Heart left ventricle (tissue), 13 donors: ENCODE measurements at regions not wholly inside any gene's neighbourhood (a gene's known extent, or its start where the extent isn't known, plus 50 kb on each side); places are given as distances from the start of the nearest gene placed in this dataset.

Experiments used
- CTCF ChIP-seq, 12 donors: fragments of 200-600 bp; sonication (generic) in 4 of 12; IDR thresholded peaks; one replicate each; pipeline versions ENCODE4 v1.5.0 to v1.8.0; 2018 to 2022; ENCODE audit warnings: antibody characterized with exemption in 12 of 12, mild to moderate bottlenecking in 5 of 12
- POLR2A ChIP-seq, 2 donors: fragments of 450-650 bp; IDR thresholded peaks; one replicate each; pipeline ENCODE4 v1.6.1; 2017; ENCODE audit warnings: antibody characterized with exemption in 2 of 2, mild to moderate bottlenecking in 2 of 2, moderate library complexity in 2 of 2
- donor health status: ischemic (EF 13 %, LVEDD 7.1; RV severe dilation, severe dysfunction).
- donor health status: DM: no; HTN: yes; CAD: no.
- donor health status: DM: no; HTN: no; CAD: no.
- donor health status: ischemic (EF 25% LVEDD 6.9; RV normal size, moderate dysfunction).
- donor health status: ischemic (EF 25% LVEDD 5.7; RV mildly dilated, moderate dysfunction).
- donor health status: ischemic (EF 35%, LVEDD 5.7; RV mildly dilated, moderate dysfunction).
- donor health status: nonischemic (EF 11% LVEDD 7.7; RV severe dilation, severe dysfunction).
- donor health status: DM: yes; HTN: yes; CAD: no.
- donor health status: PGD.
- donor health status: ischemic (EF 29% LVEDD 5.4; RV normal size, mild dysfunction).
- donor health status: nonischemic (EF 23%, LVEDD 6.1; RV moderate dilation, normal function).

- TF ChIP-seq CTCF (IDR thresholded peaks at IDR 0.05) (no peak), POLR2A (IDR thresholded peaks at IDR 0.05) (no peak)
Observed at GRCh38 chr2:192373221-192373620, 178.5 kb upstream of the TMEFF2 start.
